Astrocyte (in vitro differentiated cells and primary cell): ENCODE measurements at regions not wholly inside any gene's neighbourhood (a gene's known extent, or its start where the extent isn't known, plus 50 kb on each side); places are given as distances from the start of the nearest gene placed in this dataset.

Experiments used
- DNase-seq: peaks from one replicate; pipeline ENCODE4 v3.0.0-alpha.2; 2010; ENCODE audit warnings: low read depth
- FAIRE-seq: peaks from 2 replicates; lab custom pipeline; 2011; peaks lifted over from hg19 to GRCh38; lab: Jason Lieb, UNC
- H2AFZ ChIP-seq: 2 replicates; pipeline ENCODE4 v1.6.0; 2012; ENCODE audit warnings: low read depth, low read length, inconsistent platforms
- H3K27ac ChIP-seq: 2 replicates; pipeline ENCODE4 v1.5.1; 2011; ENCODE audit warnings: low read depth, low read length, inconsistent platforms
- H3K27me3 ChIP-seq: 2 replicates; pipeline ENCODE4 v1.6.0; 2011; ENCODE audit warnings: low read length, inconsistent platforms; ENCODE audit not compliant: insufficient read depth
- H3K36me3 ChIP-seq: 2 replicates; pipeline ENCODE4 v1.5.1; 2011; ENCODE audit warnings: low read length, inconsistent platforms; ENCODE audit not compliant: insufficient read depth
- H3K4me1 ChIP-seq: 2 replicates; pipeline ENCODE4 v1.5.1; 2011; ENCODE audit warnings: low read length, inconsistent platforms; ENCODE audit not compliant: insufficient read depth
- H3K4me2 ChIP-seq: 2 replicates; pipeline ENCODE4 v1.6.0; 2012; ENCODE audit warnings: low read length, inconsistent platforms
- H3K4me3 ChIP-seq: 2 replicates; pipeline ENCODE4 v1.5.1; 2011; ENCODE audit warnings: low read depth, mild to moderate bottlenecking, low read length, inconsistent platforms; ENCODE audit not compliant: insufficient read depth
- H3K79me2 ChIP-seq: 2 replicates; pipeline ENCODE4 v1.6.0; 2012; ENCODE audit warnings: mild to moderate bottlenecking, low read length, inconsistent platforms; ENCODE audit not compliant: insufficient read depth
- H3K9ac ChIP-seq: 2 replicates; pipeline ENCODE4 v1.6.0; 2012; ENCODE audit warnings: mild to moderate bottlenecking, low read length, inconsistent platforms
- H3K9me3 ChIP-seq: 2 replicates; pipeline ENCODE4 v1.5.1; 2012; ENCODE audit warnings: low read depth, mild to moderate bottlenecking, low read length, inconsistent platforms; ENCODE audit not compliant: insufficient read depth
- H4K20me1 ChIP-seq: 2 replicates; pipeline ENCODE4 v1.6.0; 2012; ENCODE audit warnings: low read length, inconsistent platforms; ENCODE audit not compliant: insufficient read depth
- H3K27ac Mint-ChIP-seq: one replicate; pipeline ENCODE4 v1.8.0; 2021; ENCODE audit warnings: mild to moderate bottlenecking, mixed read lengths; ENCODE audit not compliant: unreplicated experiment
- H3K27me3 Mint-ChIP-seq: one replicate; pipeline ENCODE4 v1.8.0; 2021; ENCODE audit warnings: low read depth, mixed read lengths; ENCODE audit not compliant: unreplicated experiment
- H3K36me3 Mint-ChIP-seq: one replicate; pipeline ENCODE4 v1.8.0; 2021; ENCODE audit warnings: low read depth, mixed read lengths; ENCODE audit not compliant: unreplicated experiment
- H3K4me1 Mint-ChIP-seq: one replicate; pipeline ENCODE4 v1.8.0; 2021; ENCODE audit warnings: low read depth, mixed read lengths; ENCODE audit not compliant: unreplicated experiment
- H3K4me3 Mint-ChIP-seq: one replicate; pipeline ENCODE4 v1.8.0; 2021; ENCODE audit warnings: mild to moderate bottlenecking, moderate library complexity, mixed read lengths; ENCODE audit not compliant: unreplicated experiment
- H3K9me3 Mint-ChIP-seq: one replicate; pipeline ENCODE4 v1.8.0; 2021; ENCODE audit warnings: mild to moderate bottlenecking, mixed read lengths; ENCODE audit not compliant: unreplicated experiment
- EZH2 ChIP-seq: IDR thresholded peaks from 2 replicates; pipeline ENCODE4 v1.6.1; 2012; ENCODE audit warnings: mild to moderate bottlenecking, low read length, inconsistent platforms; ENCODE audit not compliant: insufficient read depth
- TF ChIP-seq, protein P1 (sequence below): IDR thresholded peaks from 2 replicates; pipeline ENCODE4 v1.5.1; 2011; ENCODE audit warnings: low read depth, mild to moderate bottlenecking, inconsistent platforms, low read length, moderate library complexity; ENCODE audit not compliant: insufficient read depth

DNA sequence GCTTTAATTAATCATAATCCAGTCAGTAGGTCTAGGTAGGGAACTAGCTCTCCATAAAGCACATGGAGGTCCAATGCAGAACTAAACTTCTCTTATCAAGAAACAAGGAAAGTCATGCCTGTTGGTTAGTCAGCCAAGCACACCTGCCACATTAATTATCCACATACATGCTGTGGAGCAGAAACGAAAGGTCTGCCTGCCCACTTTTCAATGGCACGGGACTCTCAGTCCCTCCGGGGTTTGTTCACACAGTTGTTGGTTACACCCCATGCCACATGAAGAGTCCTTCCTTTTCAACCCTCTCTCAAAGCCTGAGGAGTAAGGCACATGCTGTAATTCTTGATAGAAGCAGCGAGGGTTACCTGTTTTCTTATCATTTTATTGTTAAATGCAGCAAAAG, 1096.4 kb upstream of the MAP3K7 start:
- H3K4me2 ChIP-seq: no peak overlapping the region
- Mint-ChIP-seq H3K4me3 (no peak overlapping the region), H3K27me3 (peaks cover 3% of the 10 kb centered on the region), H3K27ac (no peak overlapping the region), H3K4me1 (no peaks in the 10 kb centered on the region), H3K36me3 (no peaks in the 10 kb centered on the region), H3K9me3 (no peaks in the 10 kb centered on the region)
- H3K27ac ChIP-seq: no peak overlapping the region
- no peaks in the 10 kb centered on the region for H4K20me1 ChIP-seq
- no peaks in the 10 kb centered on the region for H3K36me3 ChIP-seq
- H3K9ac ChIP-seq: no peak overlapping the region
- no peak overlapping the region for H2AFZ ChIP-seq
- H3K9me3 ChIP-seq: no peaks in the 10 kb centered on the region
- no peak for TF ChIP-seq EZH2
- TF ChIP-seq, protein P1, sequence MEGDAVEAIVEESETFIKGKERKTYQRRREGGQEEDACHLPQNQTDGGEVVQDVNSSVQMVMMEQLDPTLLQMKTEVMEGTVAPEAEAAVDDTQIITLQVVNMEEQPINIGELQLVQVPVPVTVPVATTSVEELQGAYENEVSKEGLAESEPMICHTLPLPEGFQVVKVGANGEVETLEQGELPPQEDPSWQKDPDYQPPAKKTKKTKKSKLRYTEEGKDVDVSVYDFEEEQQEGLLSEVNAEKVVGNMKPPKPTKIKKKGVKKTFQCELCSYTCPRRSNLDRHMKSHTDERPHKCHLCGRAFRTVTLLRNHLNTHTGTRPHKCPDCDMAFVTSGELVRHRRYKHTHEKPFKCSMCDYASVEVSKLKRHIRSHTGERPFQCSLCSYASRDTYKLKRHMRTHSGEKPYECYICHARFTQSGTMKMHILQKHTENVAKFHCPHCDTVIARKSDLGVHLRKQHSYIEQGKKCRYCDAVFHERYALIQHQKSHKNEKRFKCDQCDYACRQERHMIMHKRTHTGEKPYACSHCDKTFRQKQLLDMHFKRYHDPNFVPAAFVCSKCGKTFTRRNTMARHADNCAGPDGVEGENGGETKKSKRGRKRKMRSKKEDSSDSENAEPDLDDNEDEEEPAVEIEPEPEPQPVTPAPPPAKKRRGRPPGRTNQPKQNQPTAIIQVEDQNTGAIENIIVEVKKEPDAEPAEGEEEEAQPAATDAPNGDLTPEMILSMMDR: no peak
- no peaks in the 10 kb centered on the region for H3K79me2 ChIP-seq
- FAIRE-seq: no peak
- H3K4me1 ChIP-seq: no peaks in the 10 kb centered on the region
- no peak for DNase-seq
- H3K4me3 ChIP-seq: no peak overlapping the region
- no peaks in the 10 kb centered on the region for H3K27me3 ChIP-seq

DNA sequence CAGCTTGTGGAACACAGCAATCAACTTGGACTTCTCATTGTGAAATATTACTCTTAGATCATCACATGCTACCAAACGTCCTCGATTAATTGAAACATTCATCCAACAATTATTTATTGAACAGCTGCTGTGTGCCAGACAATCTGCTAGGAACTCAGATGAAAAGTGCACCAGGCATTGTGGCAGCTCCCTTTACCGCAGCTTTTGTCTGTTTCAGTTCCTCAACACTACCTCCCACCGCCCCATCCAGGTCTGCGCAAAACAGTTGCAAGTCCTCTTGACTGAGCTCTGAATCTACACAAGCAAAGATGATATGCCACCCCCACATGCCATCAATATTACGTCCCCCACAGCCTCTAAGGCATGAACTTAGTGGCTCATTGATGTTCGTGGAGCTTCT, 1094.4 kb upstream of the MAP3K7 start:
- no peak for DNase-seq
- no peak overlapping the region for H3K27ac ChIP-seq
- no peaks in the 10 kb centered on the region for H3K36me3 ChIP-seq
- no peak overlapping the region for H3K9ac ChIP-seq
- H3K27me3 ChIP-seq: no peaks in the 10 kb centered on the region
- Mint-ChIP-seq H3K4me3 (no peak overlapping the region), H3K36me3 (no peaks in the 10 kb centered on the region), H3K4me1 (no peaks in the 10 kb centered on the region), H3K27me3 (peaks cover 3% of the 10 kb centered on the region), H3K27ac (no peak overlapping the region), H3K9me3 (no peaks in the 10 kb centered on the region)
- H3K79me2 ChIP-seq: no peaks in the 10 kb centered on the region
- no peaks in the 10 kb centered on the region for H3K4me1 ChIP-seq
- TF ChIP-seq, protein P1: no peak
- TF ChIP-seq EZH2: no peak
- H3K4me3 ChIP-seq: no peak overlapping the region
- no peak overlapping the region for H3K4me2 ChIP-seq
- H3K9me3 ChIP-seq: no peaks in the 10 kb centered on the region
- no peak for FAIRE-seq
- no peaks in the 10 kb centered on the region for H4K20me1 ChIP-seq
- H2AFZ ChIP-seq: no peak overlapping the region

DNA sequence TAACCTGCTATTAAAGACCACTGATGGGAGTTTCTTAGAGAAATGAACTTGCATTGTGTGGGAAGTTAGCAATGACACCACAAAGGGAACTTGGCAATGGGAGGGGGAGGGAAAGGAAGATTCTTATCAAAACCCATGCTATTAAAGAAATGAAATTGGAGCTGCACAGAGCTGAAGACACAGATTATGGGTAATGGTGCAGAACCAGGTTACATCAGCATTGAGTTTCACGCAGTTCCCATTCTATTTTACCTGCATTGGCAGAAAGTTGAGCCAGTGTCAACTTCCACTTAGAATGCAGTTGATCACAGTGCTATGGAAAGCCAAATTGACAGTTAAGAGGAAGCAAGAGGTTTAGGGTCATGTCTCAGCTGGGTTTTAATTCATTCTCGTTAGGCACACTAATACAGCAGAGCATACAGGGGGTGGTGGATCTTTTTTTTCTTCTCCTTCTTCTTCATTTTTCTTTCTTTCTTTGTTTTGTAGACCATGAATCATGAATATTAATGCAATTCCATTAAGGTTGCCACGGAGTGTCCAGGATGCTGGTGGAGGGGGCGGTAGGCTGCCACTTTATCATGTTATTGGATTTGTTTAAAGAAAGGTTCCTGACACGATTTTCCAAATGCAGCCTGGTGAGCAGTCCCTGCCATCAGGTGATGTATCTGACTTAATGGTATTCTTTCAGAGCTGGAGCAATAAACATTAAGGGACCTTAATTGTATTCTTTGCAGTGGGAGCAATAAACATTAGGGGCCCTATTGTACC, 1092.0 kb upstream of the MAP3K7 start:
- no peak for DNase-seq
- Mint-ChIP-seq H3K27me3 (peaks cover 3% of the 10 kb centered on the region), H3K4me1 (no peaks in the 10 kb centered on the region), H3K36me3 (no peaks in the 10 kb centered on the region), H3K27ac (no peak overlapping the region), H3K4me3 (no peak overlapping the region), H3K9me3 (no peaks in the 10 kb centered on the region)
- no peaks in the 10 kb centered on the region for H3K27me3 ChIP-seq
- no peaks in the 10 kb centered on the region for H3K36me3 ChIP-seq
- no peak overlapping the region for H3K4me2 ChIP-seq
- no peak for FAIRE-seq
- H3K9ac ChIP-seq: no peak overlapping the region
- H3K27ac ChIP-seq: no peak overlapping the region
- H3K4me3 ChIP-seq: no peak overlapping the region
- no peaks in the 10 kb centered on the region for H3K4me1 ChIP-seq
- no peaks in the 10 kb centered on the region for H3K9me3 ChIP-seq
- H3K79me2 ChIP-seq: no peaks in the 10 kb centered on the region
- no peaks in the 10 kb centered on the region for H4K20me1 ChIP-seq
- TF ChIP-seq EZH2: no peak
- TF ChIP-seq, protein P1: no peak
- H2AFZ ChIP-seq: no peak overlapping the region
